Smooth muscle cell (in vitro differentiated cells): ENCODE measurements at regions not wholly inside any gene's neighbourhood (a gene's known extent, or its start where the extent isn't known, plus 50 kb on each side); places are given as distances from the start of the nearest gene placed in this dataset.

Experiments used
- DNase-seq: peaks from one replicate; lab custom pipeline; 2025; ENCODE audit not compliant: unreplicated experiment; lab: John Stamatoyannopoulos, UW
- H2AFZ ChIP-seq: fragments of 200-600 bp; sonication (generic); 2 replicates; pipeline ENCODE4 v1.6.0; 2016; ENCODE audit warnings: antibody characterized with exemption, low read depth, mild to moderate bottlenecking
- H3F3A ChIP-seq: fragments of 200-600 bp; sonication (generic); 2 replicates; pipeline ENCODE4 v1.6.0; 2017; ENCODE audit warnings: antibody characterized with exemption, low read depth
- H3K27ac ChIP-seq: fragments of 200-600 bp; sonication (generic); 2 replicates; pipeline ENCODE4 v1.5.1; 2016; ENCODE audit warnings: low read depth, mild to moderate bottlenecking
- H3K27me3 ChIP-seq: fragments of 200-600 bp; sonication (generic); 2 replicates; pipeline ENCODE4 v1.6.1; 2016; ENCODE audit warnings: low read depth, mild to moderate bottlenecking
- H3K36me3 ChIP-seq: fragments of 200-600 bp; sonication (generic); 2 replicates; pipeline ENCODE4 v1.5.1; 2016; ENCODE audit warnings: low read depth
- H3K4me1 ChIP-seq: fragments of 200-600 bp; sonication (generic); 2 replicates; pipeline ENCODE4 v1.5.1; 2016; ENCODE audit warnings: low read depth
- H3K4me2 ChIP-seq: fragments of 200-600 bp; sonication (generic); 2 replicates; pipeline ENCODE4 v1.6.0; 2016; ENCODE audit warnings: mild to moderate bottlenecking
- H3K4me3 ChIP-seq: fragments of 200-600 bp; sonication (generic); 2 replicates; pipeline ENCODE4 v1.5.1; 2016; ENCODE audit warnings: mild to moderate bottlenecking
- H3K79me2 ChIP-seq: fragments of 200-600 bp; sonication (generic); 2 replicates; pipeline ENCODE4 v1.6.0; 2016; ENCODE audit warnings: low read depth, mild to moderate bottlenecking
- H3K9ac ChIP-seq: fragments of 200-600 bp; sonication (generic); 2 replicates; pipeline ENCODE4 v1.6.0; 2016; ENCODE audit warnings: low read depth
- H3K9me3 ChIP-seq: fragments of 200-600 bp; sonication (generic); replicated peaks from 2 replicates; pipeline ENCODE4 v1.5.1; 2016; ENCODE audit warnings: low read depth
- H4K20me1 ChIP-seq: fragments of 200-600 bp; sonication (generic); 2 replicates; pipeline ENCODE4 v1.6.0; 2016; ENCODE audit warnings: low read depth
- WGBS: methylation state at CpG from one replicate; pipeline ENCODE4 v1.1.7; 2016; ENCODE audit warnings: low lambda C conversion rate; 5-methylcytosine and 5-hydroxymethylcytosine counted together
- TF ChIP-seq, protein P1 (sequence below): fragments of 200-600 bp; sonication (generic); IDR thresholded peaks from 2 replicates; pipeline ENCODE4 v1.5.1; 2017; ENCODE audit warnings: borderline replicate concordance, mild to moderate bottlenecking, antibody characterized with exemption; ENCODE audit not compliant: insufficient read depth, poor library complexity, severe bottlenecking

DNA sequence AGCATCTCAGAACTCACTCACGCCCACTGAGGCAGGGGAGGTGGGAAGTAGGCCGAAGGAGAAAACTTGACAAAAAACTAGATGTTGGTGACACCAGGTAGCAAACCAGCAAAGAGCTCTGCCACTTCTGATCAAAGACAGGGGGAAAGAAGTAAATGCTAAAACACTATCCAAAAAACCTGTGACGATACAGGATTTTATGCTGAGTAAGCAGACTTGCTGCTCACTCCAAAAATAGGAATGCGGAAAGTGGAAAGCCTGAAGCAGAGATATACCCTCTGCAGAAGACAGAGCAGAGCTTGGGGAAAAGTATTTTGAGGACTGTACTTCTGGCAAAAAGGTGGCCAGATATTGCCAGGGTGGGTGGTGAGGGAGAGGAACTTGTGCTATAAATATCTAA lies 73.3 kb upstream of the YPEL5 start:
- H3K4me2 ChIP-seq, result no peak overlapping the region
- no peaks in the 10 kb centered on the region for H3K4me1 ChIP-seq
- TF ChIP-seq, protein P1, sequence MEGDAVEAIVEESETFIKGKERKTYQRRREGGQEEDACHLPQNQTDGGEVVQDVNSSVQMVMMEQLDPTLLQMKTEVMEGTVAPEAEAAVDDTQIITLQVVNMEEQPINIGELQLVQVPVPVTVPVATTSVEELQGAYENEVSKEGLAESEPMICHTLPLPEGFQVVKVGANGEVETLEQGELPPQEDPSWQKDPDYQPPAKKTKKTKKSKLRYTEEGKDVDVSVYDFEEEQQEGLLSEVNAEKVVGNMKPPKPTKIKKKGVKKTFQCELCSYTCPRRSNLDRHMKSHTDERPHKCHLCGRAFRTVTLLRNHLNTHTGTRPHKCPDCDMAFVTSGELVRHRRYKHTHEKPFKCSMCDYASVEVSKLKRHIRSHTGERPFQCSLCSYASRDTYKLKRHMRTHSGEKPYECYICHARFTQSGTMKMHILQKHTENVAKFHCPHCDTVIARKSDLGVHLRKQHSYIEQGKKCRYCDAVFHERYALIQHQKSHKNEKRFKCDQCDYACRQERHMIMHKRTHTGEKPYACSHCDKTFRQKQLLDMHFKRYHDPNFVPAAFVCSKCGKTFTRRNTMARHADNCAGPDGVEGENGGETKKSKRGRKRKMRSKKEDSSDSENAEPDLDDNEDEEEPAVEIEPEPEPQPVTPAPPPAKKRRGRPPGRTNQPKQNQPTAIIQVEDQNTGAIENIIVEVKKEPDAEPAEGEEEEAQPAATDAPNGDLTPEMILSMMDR, result no peak
- no peaks in the 10 kb centered on the region for H3F3A ChIP-seq
- 97% methylated on average over 4 of the region's 4 CpGs for WGBS
- H3K9ac ChIP-seq, result no peak overlapping the region
- no peaks in the 10 kb centered on the region for H3K79me2 ChIP-seq
- H4K20me1 ChIP-seq, result no peaks in the 10 kb centered on the region
- DNase-seq, result no peak
- no peaks in the 10 kb centered on the region for H3K36me3 ChIP-seq
- no peaks in the 10 kb centered on the region for H3K9me3 ChIP-seq
- no peak overlapping the region for H3K27ac ChIP-seq
- H2AFZ ChIP-seq, result no peak overlapping the region
- H3K27me3 ChIP-seq, result no peaks in the 10 kb centered on the region
- H3K4me3 ChIP-seq, result no peak overlapping the region

DNA sequence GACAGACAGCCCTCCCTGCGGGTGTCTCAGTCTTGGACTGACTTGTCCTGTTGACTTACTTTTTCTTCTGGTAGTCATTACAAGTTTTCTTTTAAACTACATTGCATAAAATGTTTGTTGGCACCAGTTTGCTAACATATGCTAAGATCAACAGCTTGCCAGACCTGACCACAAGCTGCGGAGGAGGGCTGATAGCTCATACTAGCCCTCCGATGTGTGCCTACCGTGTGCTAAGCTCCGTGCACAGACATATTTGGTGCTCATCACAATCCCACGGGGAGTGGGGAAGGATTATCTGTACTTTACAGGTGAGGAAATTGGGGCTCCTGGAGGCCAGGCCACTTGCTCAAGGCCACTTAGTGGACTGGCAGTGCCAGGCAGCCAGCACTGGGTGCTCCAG lies 72.8 kb upstream of the YPEL5 start:
- no peak overlapping the region for H2AFZ ChIP-seq
- no peaks in the 10 kb centered on the region for H3K9me3 ChIP-seq
- H3K4me1 ChIP-seq, result no peaks in the 10 kb centered on the region
- 87% methylated on average over 6 of the region's 6 CpGs for WGBS
- no peak overlapping the region for H3K4me3 ChIP-seq
- no peaks in the 10 kb centered on the region for H3F3A ChIP-seq
- no peaks in the 10 kb centered on the region for H3K79me2 ChIP-seq
- no peak overlapping the region for H3K9ac ChIP-seq
- no peaks in the 10 kb centered on the region for H4K20me1 ChIP-seq
- no peaks in the 10 kb centered on the region for H3K36me3 ChIP-seq
- no peaks in the 10 kb centered on the region for H3K27me3 ChIP-seq
- TF ChIP-seq, protein P1, result no peak
- no peak overlapping the region for H3K4me2 ChIP-seq
- DNase-seq, result no peak
- H3K27ac ChIP-seq, result no peak overlapping the region

DNA sequence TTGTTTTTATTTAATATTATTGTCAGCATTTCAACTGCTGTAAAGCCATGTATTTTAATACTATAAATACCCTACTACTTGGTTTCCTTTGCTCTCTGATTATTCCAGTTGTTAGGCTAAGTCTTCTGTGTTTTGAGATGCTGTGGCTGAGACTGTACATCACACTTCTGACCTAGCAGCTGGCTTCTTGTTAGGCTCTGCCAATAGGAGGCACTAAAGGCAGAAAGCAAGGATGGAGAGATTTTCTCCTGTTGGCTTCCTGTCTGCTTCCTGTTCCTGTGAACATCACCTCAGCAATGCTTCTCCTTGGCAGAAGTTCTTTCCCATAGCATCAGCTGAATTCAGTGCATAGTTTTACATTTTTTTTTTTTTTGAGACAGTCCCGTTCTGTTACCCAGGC lies 68.3 kb upstream of the YPEL5 start:
- no peak for DNase-seq
- 91% methylated on average over 1 of the region's 1 CpG for WGBS
- H3K9ac ChIP-seq, result no peak overlapping the region

DNA sequence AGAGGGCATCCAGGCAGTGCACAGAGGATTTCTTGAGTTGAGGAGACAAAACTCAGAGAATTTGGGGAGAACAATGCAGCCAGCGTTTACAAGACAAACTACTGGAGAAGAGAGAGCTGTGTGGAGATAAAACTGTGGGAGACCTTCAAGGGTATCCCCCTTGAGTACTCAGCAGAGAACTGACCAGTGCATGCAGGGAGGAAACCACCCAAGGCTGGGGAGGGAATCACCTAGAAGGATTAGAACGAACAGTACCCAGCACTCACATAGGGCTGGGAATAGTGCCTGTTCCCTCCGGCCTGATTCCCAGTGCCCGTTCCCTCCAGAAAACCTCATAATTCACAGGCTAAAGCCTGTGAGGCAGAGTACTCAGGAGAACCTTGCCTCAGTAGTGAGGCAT lies 61.9 kb upstream of the YPEL5 start:
- no peak overlapping the region for H2AFZ ChIP-seq
- TF ChIP-seq, protein P1, result no peak
- peaks cover 5% of the 10 kb centered on the region for H3K27me3 ChIP-seq
- no peaks in the 10 kb centered on the region for H3F3A ChIP-seq
- H3K9ac ChIP-seq, result no peak overlapping the region
- no peak overlapping the region for H3K4me3 ChIP-seq
- no peak overlapping the region for H3K4me2 ChIP-seq
- DNase-seq, result no peak
- no peaks in the 10 kb centered on the region for H4K20me1 ChIP-seq
- H3K9me3 ChIP-seq, result no peaks in the 10 kb centered on the region
- H3K27ac ChIP-seq, result no peak overlapping the region
- WGBS, result 80% methylated on average over 4 of the region's 4 CpGs
- H3K4me1 ChIP-seq, result no peaks in the 10 kb centered on the region
- no peaks in the 10 kb centered on the region for H3K36me3 ChIP-seq
- H3K79me2 ChIP-seq, result no peaks in the 10 kb centered on the region

More for the DNA sequence above, 68.3 kb upstream of the YPEL5 start:
- Histone ChIP-seq H3K79me2 (no peaks in the 10 kb centered on the region), H3K4me1 (no peaks in the 10 kb centered on the region), H3F3A (no peaks in the 10 kb centered on the region), H2AFZ (no peak overlapping the region), H3K36me3 (no peaks in the 10 kb centered on the region), H3K27ac (no peak overlapping the region), H4K20me1 (no peaks in the 10 kb centered on the region), H3K9me3 (no peaks in the 10 kb centered on the region), H3K4me3 (no peak overlapping the region), H3K4me2 (no peak overlapping the region), H3K27me3 (no peaks in the 10 kb centered on the region)
- TF ChIP-seq, protein P1, result no peak
